Chondrocyte (in vitro differentiated cells): ENCODE measurements at regions not wholly inside any gene's neighbourhood (a gene's known extent, or its start where the extent isn't known, plus 50 kb on each side); places are given as distances from the start of the nearest gene placed in this dataset.

ENCODE experiments used
- DNase-seq: peaks from one replicate; pipeline ENCODE4 v3.0.0; 2021; ENCODE audit warnings: mixed read lengths, low spot score
- H3K27ac Mint-ChIP-seq: one replicate; pipeline ENCODE4 v1.8.0; 2021; ENCODE audit warnings: mild to moderate bottlenecking, moderate library complexity, mixed read lengths; ENCODE audit not compliant: unreplicated experiment
- H3K27me3 Mint-ChIP-seq: 2 replicates; pipeline ENCODE4 v1.8.0; 2021; ENCODE audit warnings: low read depth, mixed read lengths
- H3K36me3 Mint-ChIP-seq: 2 replicates; pipeline ENCODE4 v1.8.0; 2021; ENCODE audit warnings: low read depth, mixed read lengths
- H3K4me1 Mint-ChIP-seq: 2 replicates; pipeline ENCODE4 v1.8.0; 2021; ENCODE audit warnings: low read depth, mild to moderate bottlenecking, mixed read lengths
- H3K4me3 Mint-ChIP-seq: one replicate; pipeline ENCODE4 v1.8.0; 2021; ENCODE audit warnings: mild to moderate bottlenecking, moderate library complexity, mixed read lengths; ENCODE audit not compliant: unreplicated experiment
- H3K9me3 Mint-ChIP-seq: 2 replicates; pipeline ENCODE4 v1.8.0; 2021; ENCODE audit warnings: low read depth, mixed read lengths
- CTCF ChIP-seq: fragments of 200-600 bp; sonication (generic); IDR thresholded peaks from 2 replicates; pipeline ENCODE4 v1.5.0; 2021; ENCODE audit warnings: antibody characterized with exemption, mild to moderate bottlenecking, moderate library complexity

GRCh38 chr3:191066669-191067068 is 132.4 kb upstream of the OSTN start:
- no peak for TF ChIP-seq CTCF
- Mint-ChIP-seq H3K4me1 (no peaks in the 10 kb centered on the region), H3K36me3 (no peaks in the 10 kb centered on the region), H3K4me3 (no peak overlapping the region), H3K27me3 (peaks cover 27% of the 10 kb centered on the region), H3K27ac (no peak overlapping the region), H3K9me3 (no peaks in the 10 kb centered on the region)
- no peak for DNase-seq

GRCh38 chr3:191065181-191065805 is 133.7 kb upstream of the OSTN start:
- no peak for TF ChIP-seq CTCF
- H3K4me1 Mint-ChIP-seq: no peaks in the 10 kb centered on the region
- H3K9me3 Mint-ChIP-seq: no peaks in the 10 kb centered on the region
- H3K4me3 Mint-ChIP-seq: no peak overlapping the region
- DNase-seq: no peak
- no peaks in the 10 kb centered on the region for H3K36me3 Mint-ChIP-seq
- H3K27me3 Mint-ChIP-seq: peaks cover 34% of the 10 kb centered on the region
- no peak overlapping the region for H3K27ac Mint-ChIP-seq

GRCh38 chr3:191051037-191051436 is 148.0 kb upstream of the OSTN start:
- DNase-seq: no peak
- H3K4me3 Mint-ChIP-seq: no peak overlapping the region
- TF ChIP-seq CTCF: peak; percentile 90
- H3K36me3 Mint-ChIP-seq: no peaks in the 10 kb centered on the region
- no peak overlapping the region for H3K27ac Mint-ChIP-seq
- no peaks in the 10 kb centered on the region for H3K4me1 Mint-ChIP-seq
- no peaks in the 10 kb centered on the region for H3K9me3 Mint-ChIP-seq
- H3K27me3 Mint-ChIP-seq: peaks cover 17% of the 10 kb centered on the region

GRCh38 chr3:191047930-191048329 is 151.1 kb upstream of the OSTN start:
- no peak overlapping the region for H3K27ac Mint-ChIP-seq
- H3K9me3 Mint-ChIP-seq: peaks cover 8% of the 10 kb centered on the region
- no peak for TF ChIP-seq CTCF
- peaks cover 8% of the 10 kb centered on the region for H3K27me3 Mint-ChIP-seq
- H3K4me3 Mint-ChIP-seq: no peak overlapping the region
- DNase-seq: no peak
- H3K4me1 Mint-ChIP-seq: no peaks in the 10 kb centered on the region
- peaks cover 2% of the 10 kb centered on the region for H3K36me3 Mint-ChIP-seq

GRCh38 chr3:191030929-191031328 is 168.1 kb upstream of the OSTN start:
- no peak overlapping the region for H3K27ac Mint-ChIP-seq
- H3K4me3 Mint-ChIP-seq: no peak overlapping the region
- no peaks in the 10 kb centered on the region for H3K36me3 Mint-ChIP-seq
- no peaks in the 10 kb centered on the region for H3K4me1 Mint-ChIP-seq
- no peak for TF ChIP-seq CTCF
- H3K9me3 Mint-ChIP-seq: no peaks in the 10 kb centered on the region
- DNase-seq: no peak
- peaks cover 4% of the 10 kb centered on the region for H3K27me3 Mint-ChIP-seq
